Inflammatory macrophage treated with lipopolysaccharide for 1 hour (primary cell): ENCODE measurements at regions not wholly inside any gene's neighbourhood (a gene's known extent, or its start where the extent isn't known, plus 50 kb on each side); places are given as distances from the start of the nearest gene placed in this dataset.
A peak's percentile ranks its signal among the peaks of the same experiment; 100 is the strongest.
"Not testable (repeated sequence)": the region's sequence is repeated elsewhere in the genome, so short reads cannot be mapped to it uniquely, and the experiment has no call there.

Source experiments
- DNase-seq, 2 donors: peaks; one replicate each; pipeline ENCODE4 v3.0.0-alpha.2; 2020 to 2022

- no peak for DNase-seq
Observed at GRCh38 chr6:140275725-140276124, 901.3 kb upstream of the CITED2 start.

DNA sequence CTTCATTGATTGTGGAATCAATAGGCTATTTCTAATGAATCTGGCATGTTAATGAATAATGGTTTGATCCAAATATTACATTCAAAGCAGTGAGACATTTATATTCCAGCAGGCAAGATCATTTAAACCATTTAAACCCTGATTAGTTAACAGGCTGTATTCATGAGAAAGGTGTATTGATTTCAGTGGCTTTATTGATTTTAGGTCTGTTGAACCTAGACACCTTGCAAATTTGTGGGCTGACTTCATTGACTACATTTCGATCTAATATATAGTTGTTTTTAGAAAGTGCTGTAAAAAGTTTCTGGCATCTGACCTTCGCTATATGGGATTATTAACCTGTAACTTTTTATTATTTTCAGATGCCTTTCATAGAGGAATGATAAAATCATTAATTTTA, 900.1 kb upstream of the CITED2 start:
- DNase-seq, result no peak

- peak; percentile 3 to 16 for DNase-seq
Observed at GRCh38 chr6:140271759-140272377, 897.4 kb upstream of the CITED2 start.

DNA sequence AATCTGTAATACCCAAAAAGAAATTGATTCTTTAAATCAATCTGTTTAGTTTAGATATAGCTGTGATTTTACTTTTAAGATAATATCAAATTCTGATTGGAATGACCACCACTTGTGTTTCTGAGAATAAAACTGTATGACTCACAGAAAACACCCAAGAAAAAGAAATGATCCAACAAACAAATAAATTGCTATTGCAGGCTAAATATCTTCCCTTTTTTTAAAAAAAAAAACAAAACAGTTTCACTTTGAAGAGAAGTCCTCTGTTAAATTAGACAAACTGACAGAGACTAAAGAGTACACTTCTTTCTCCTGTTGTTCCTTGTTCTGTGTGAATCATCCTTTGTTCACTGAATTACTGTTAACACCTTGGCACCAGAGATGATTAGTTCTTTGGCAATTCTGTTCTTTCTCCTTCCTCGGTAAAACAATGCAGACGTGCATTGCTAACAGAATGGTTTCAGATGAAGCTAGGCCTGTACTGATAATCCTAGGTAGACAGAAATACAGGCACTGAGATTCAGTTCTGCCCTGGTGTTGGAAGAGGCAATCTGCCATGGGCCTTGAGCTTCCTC, 895.2 kb upstream of the CITED2 start:
- peak; percentile 5 to 9 for DNase-seq

DNA sequence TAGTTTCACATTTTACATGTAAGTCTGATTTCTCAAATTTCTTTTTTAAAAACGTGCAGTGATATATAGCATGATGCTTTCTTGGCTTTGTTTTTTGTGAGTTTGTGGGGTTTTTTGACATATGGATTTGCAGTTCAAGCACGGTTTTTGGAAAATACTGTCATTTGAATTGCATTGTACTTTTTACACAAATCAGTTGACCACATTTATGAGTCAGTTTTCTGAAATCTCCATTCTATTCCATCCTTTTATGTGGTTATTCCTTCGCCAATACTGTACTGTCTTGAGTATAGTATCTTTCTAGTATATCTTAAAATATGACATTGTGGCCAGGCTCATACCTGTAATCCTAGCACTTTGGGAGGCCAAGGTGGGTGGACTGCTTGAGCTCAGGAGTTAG, 890.0 kb upstream of the CITED2 start:
- no peak for DNase-seq

GRCh38 chr6:140258302-140258701, 883.9 kb upstream of the CITED2 start:
- not testable (repeated sequence) for DNase-seq

GRCh38 chr6:140256248-140256647, 881.8 kb upstream of the CITED2 start:
- DNase-seq, result no peak

DNA sequence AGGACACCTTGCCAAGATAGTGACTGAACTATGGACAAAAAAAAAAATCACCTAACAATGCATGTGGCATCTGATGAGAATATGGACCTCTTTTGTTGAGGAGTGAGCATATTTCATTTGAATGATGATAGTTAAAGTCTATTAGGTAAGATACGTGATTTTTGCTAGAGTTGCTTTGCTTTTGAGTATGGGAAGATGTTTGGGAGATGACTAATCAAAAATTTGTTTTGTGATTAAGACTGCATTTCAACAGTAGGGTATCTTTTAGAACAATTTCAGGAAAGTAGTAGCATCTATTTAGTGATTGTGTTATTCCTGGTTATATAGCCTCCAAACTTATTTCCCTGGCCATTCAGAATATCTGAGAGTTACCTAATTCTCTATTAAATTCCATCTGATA, 878.6 kb upstream of the CITED2 start:
- DNase-seq, result no peak

GRCh38 chr6:140252099-140252498, 877.7 kb upstream of the CITED2 start:
- DNase-seq, result no peak

DNA sequence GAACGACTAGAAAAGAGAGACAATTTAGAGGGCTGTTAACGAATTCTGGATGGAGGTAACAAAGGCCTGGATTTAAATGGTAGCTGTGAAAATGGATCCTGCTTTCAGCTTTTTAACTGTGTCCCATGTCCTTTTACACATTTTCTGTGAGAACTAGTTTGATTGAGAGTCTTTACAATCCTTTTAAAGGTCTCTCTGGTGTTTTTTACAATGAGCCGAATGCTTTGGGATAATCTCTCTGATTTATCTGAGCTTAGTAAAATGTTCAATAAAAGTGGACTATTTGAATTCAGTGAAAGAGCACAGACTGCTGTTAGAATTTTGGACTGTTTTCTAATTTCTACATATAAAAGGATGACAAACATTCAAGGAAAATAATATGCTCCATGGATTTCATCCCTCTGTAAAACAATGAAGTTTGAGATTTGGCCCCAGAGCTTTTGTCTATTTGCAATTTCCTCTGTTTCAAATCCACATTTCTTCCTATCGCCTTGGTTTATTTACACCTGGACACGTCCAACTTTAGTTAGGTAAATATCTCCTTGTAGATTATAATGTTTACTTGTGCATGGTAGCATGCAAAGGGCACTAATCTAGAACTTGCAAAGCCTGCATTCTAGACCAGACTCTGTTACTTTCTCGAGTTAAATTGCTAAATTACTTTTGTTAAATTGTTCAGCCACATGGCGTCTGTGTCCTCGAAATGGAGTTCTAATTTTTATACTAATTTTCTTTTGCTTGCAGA, 871.0 kb upstream of the CITED2 start:
- DNase-seq, result no peak

- DNase-seq, result no peak
Observed at GRCh38 chr6:140237251-140237650, 862.8 kb upstream of the CITED2 start.

DNA sequence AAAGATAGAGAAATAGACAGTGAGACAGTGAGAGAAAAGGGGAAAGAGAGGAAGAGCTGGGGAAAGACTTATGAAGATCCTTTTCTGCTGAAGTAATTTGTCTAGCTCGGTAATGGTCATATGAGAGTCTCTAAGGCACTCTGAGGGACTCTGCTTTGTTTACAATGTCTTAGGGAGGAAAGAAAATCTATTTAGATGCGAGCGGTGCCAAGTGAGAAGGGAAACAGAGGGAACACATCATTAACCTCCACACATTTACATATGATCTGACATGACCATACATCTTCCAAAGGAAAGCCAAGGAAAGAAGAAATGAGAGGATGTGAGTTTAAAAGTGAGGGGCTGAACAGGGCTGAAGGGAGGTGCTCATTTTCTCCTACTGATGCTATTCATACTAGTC, 862.3 kb upstream of the CITED2 start:
- DNase-seq, result no peak

DNA sequence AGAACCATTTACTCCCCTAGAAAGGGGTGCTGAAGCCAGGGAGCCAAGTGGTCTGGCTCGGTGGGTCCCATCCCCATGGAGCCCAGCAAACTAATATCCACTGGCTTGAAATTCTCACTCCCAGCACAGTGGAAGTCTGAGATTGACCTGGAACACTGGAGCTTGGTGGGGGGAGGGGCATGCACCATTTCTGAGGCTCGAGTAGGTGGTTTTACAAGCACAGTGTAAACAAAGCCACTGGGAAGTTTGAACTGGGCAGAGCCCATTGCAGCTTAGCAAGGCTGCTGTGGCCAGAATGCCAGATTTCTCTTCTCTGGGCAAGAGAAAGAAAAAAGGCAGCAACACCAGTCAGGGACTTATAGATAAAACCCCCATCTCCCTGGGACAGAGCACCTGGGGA, 855.8 kb upstream of the CITED2 start:
- no peak for DNase-seq

GRCh38 chr6:140228491-140228890, 854.0 kb upstream of the CITED2 start:
- no peak for DNase-seq

GRCh38 chr6:140226637-140227036, 852.2 kb upstream of the CITED2 start:
- no peak for DNase-seq

DNA sequence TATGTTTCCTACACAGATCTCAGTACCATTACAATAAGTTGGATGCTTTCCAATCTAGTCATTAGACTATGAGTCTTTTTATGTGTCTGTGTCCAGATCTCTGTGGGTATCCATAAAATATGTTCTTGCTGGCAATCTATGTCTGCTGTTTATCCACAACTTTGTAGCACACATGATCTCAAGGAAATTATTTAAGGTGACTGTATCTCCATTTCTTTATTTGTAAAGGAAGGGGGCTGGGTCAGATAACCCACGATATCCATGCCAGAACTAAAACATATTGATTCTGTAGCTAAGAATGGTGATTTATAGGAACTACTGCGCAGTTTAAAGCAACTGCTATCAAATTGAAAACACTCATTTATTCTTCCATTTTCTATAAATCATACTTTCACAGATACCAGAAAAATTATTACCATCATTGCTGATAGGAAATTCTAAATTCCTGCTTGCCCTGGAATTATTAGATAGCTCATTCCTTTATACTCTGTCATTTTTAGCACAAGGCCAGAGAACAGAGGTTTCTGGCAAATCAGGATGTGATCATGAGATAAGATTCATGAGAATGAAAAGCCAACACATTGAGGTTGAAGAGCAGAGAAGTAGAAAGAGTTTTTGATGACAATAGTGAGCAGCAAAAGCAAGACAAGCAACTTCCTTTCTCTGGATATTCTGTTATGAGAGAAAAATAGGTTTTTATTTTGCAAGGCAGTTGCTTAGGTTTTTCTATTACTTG, 851.4 kb upstream of the CITED2 start:
- no peak for DNase-seq

GRCh38 chr6:140217283-140217682, 842.8 kb upstream of the CITED2 start:
- no peak for DNase-seq

GRCh38 chr6:140209775-140210174, 835.3 kb upstream of the CITED2 start:
- no peak for DNase-seq

DNA sequence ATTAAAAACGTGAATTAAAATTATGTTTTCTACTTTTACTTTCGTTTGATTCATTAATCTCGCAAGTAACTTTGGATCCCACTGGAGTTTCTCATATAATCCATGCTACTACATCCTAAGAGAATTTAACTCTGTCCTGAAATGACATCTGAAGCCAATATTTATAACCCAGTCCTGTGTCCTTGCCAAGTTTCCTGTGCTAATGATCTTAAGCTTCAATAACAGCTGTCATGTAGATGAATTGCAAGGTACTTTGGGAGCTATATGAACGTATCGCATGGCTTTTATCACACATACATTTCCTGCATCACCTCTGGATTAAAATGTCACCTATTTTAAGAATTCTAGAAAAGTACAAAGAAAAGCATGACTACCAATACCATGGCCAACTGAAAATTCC, 833.8 kb upstream of the CITED2 start:
- DNase-seq, result no peak

DNA sequence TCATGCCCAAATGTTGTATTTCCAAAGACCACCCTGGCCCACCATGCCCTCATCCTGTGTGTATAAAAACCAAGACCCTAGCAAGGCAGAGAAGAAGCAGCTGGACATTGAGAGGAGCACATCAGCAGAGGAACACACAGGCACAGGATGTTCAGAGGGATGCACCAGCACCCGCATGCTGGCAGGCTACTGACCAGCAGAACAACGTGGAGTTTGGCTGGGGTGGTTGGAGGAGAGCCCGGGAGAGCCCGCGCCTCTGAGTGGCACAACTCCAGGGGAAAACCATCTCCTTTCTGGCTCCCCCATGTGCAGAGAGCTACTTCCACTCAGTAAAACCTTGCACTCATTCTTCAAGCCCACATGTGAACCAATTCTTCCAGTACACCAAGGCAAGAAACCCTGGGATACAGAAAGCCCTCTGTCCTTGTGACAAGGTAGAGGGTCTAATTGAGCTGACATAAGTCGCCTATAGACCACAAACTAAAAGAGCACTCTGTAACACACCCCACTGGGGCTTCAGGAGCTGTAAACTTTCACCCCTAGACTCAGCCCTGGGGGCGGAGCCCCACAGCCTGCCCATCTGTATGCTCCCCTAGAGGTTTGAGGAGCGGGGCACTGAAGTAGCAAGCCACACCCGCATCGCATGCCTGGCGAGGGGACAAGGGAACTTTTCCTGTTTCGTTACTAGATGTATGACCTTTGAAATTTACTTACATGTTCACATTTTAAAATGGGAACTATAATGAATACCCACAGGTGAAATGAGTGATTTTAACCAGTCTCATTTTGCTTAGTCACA, 831.5 kb upstream of the CITED2 start:
- no peak for DNase-seq

- no peak for DNase-seq
Observed at GRCh38 chr6:140204154-140204553, 829.7 kb upstream of the CITED2 start.

- no peak for DNase-seq
Observed at GRCh38 chr6:140203661-140204147, 829.3 kb upstream of the CITED2 start.
